Heart right ventricle (tissue), 16 donors: ENCODE measurements at regions not wholly inside any gene's neighbourhood (a gene's known extent, or its start where the extent isn't known, plus 50 kb on each side); places are given as distances from the start of the nearest gene placed in this dataset.

ENCODE experiments used
- ATAC-seq, 8 donors: fragments of 200-7000 bp; cut with Tn5 transposase; one replicate each; pipeline ENCODE4 v1.9.1; 2020; ENCODE audit warnings: mild to moderate bottlenecking in 8 of 8, moderate library complexity in 8 of 8, moderate number of reproducible peaks in 1 of 8
- DNase-seq, 2 donors: peaks; one replicate each; pipeline ENCODE4 v3.0.0-alpha.2; 2020
- H3K27ac ChIP-seq, 10 donors: fragments of 200-600 bp; sonication (generic) in 2 of 10; one replicate each; pipeline versions ENCODE4 v1.5.0 to v1.8.0; 2020 to 2022; ENCODE audit warnings: mild to moderate bottlenecking in 3 of 10
- H3K27me3 ChIP-seq, 7 donors: fragments of 200-600 bp; one replicate each; pipeline ENCODE4 v1.8.0; 2021 to 2022; ENCODE audit warnings: mild to moderate bottlenecking in 2 of 7
- H3K36me3 ChIP-seq, 9 donors: fragments of 200-600 bp; sonication (generic) in 1 of 9; one replicate each; pipeline versions ENCODE4 v1.5.0 to v1.8.0; 2020 to 2022; ENCODE audit warnings: mild to moderate bottlenecking in 2 of 9
- H3K4me1 ChIP-seq, 9 donors: fragments of 200-600 bp; sonication (generic) in 1 of 9; one replicate each; pipeline versions ENCODE4 v1.5.0 to v1.8.0; 2020 to 2022; ENCODE audit warnings: mild to moderate bottlenecking in 4 of 9
- H3K4me3 ChIP-seq, 10 donors: fragments of 200-600 bp; sonication (generic) in 2 of 10; one replicate each; pipeline versions ENCODE4 v1.5.0 to v1.8.0; 2020 to 2022; ENCODE audit warnings: mild to moderate bottlenecking in 7 of 10, moderate library complexity in 2 of 10
- H3K9me3 ChIP-seq, 11 donors: fragments of 200-600 bp in 10 of 11; sonication (generic) in 2 of 11; one replicate each; pipeline versions ENCODE4 v1.5.0 to v1.8.0; 2013 to 2022; ENCODE audit warnings: mild to moderate bottlenecking in 2 of 11, control low read depth in 1 of 11, moderate library complexity in 1 of 11
- CTCF ChIP-seq, 9 donors: fragments of 200-600 bp; sonication (generic) in 2 of 9; IDR thresholded peaks; one replicate each; pipeline versions ENCODE4 v1.5.0 to v1.8.0; 2021 to 2022; ENCODE audit warnings: antibody characterized with exemption in 9 of 9, mild to moderate bottlenecking in 5 of 9, moderate library complexity in 1 of 9
- WGBS, 2 donors: extraction: QIAGEN DNeasy Blood & Tissue Kit; methylation state at CpG; one replicate each; pipeline ENCODE4 v1.1.7; 2013; ENCODE audit warnings: inconsistent platforms in 1 of 2; 5-methylcytosine and 5-hydroxymethylcytosine counted together
- intact Hi-C, 10 donors: fragments of 100-400 bp; cut with DNase I; formaldehyde crosslinking; loops; one replicate each; pipeline versions ENCODE4 v1.11.1 to v1.14.2; 2022
- donor health status: Arrhythmogenic right ventricular cardiomyopathy.
- donor health status: ischemic (EF 13 %, LVEDD 7.1; RV severe dilation, severe dysfunction).
- donor health status: healthy with polysubstance abuse.
- donor health status: DM: no; HTN: yes; CAD: no.
- donor health status: DM: no; HTN: no; CAD: no.
- donor health status: ischemic (EF 25% LVEDD 6.9; RV normal size, moderate dysfunction).
- donor health status: ischemic (EF 25% LVEDD 5.7; RV mildly dilated, moderate dysfunction).
- donor health status: healthy.
- donor health status: DM: yes; HTN: yes; CAD: no.
- donor health status: Ischemic cardiomyopathy.
- donor health status: ischemic (EF 35%, LVEDD 5.7; RV mildly dilated, moderate dysfunction).
- donor health status: nonischemic (EF 11% LVEDD 7.7; RV severe dilation, severe dysfunction).
- donor health status: DM: yes; HTN: yes; CAD: no.
- donor health status: PGD.
- donor health status: ischemic (EF 29% LVEDD 5.4; RV normal size, mild dysfunction).
- donor health status: nonischemic (EF 23%, LVEDD 6.1; RV moderate dilation, normal function).

GRCh38 chr5:30337084-30337573, 856.4 kb upstream of the CDH6 start:
- ATAC-seq (no peak), DNase-seq (no peak)
- H3K4me3 ChIP-seq, result no peak overlapping the region
- peaks cover 0 to 21% (median 0%) of the 10 kb centered on the region in 11 donors for H3K9me3 ChIP-seq
- H3K36me3 ChIP-seq, result no peaks in the 10 kb centered on the region
- intact Hi-C loops, result loop anchor here in 1 of 10 donors (5.0 kb wide), 1 partner anchor 1270 kb away; no protein-coding TSS in a partner anchor
- no peak for TF ChIP-seq CTCF (IDR thresholded peaks at IDR 0.05)
- WGBS, 2 donors, result 84 to 92% methylated on average over 5 of the region's 5 CpGs
- no peak overlapping the region for H3K27ac ChIP-seq
- H3K27me3 ChIP-seq, result no peaks in the 10 kb centered on the region
- no peaks in the 10 kb centered on the region for H3K4me1 ChIP-seq

- ATAC-seq (no peak), DNase-seq (no peak)
- no peak overlapping the region for H3K27ac ChIP-seq
- peaks cover 0 to 21% (median 0%) of the 10 kb centered on the region in 11 donors for H3K9me3 ChIP-seq
- intact Hi-C loops, result no loop called here
- 83 to 92% methylated on average over 2 of the region's 2 CpGs for WGBS, 2 donors
- H3K4me3 ChIP-seq, result no peak overlapping the region
- H3K4me1 ChIP-seq, result no peaks in the 10 kb centered on the region
- no peak for TF ChIP-seq CTCF (IDR thresholded peaks at IDR 0.05)
- H3K27me3 ChIP-seq, result no peaks in the 10 kb centered on the region
- no peaks in the 10 kb centered on the region for H3K36me3 ChIP-seq
These were observed 862.0 kb upstream of the CDH6 start for GRCh38 chr5:30331534-30331933.

GRCh38 chr5:30325795-30326194, 867.7 kb upstream of the CDH6 start:
- Histone ChIP-seq H3K4me1 (no peaks in the 10 kb centered on the region), H3K27me3 (no peaks in the 10 kb centered on the region), H3K36me3 (no peaks in the 10 kb centered on the region), H3K9me3 (no peaks in the 10 kb centered on the region), H3K4me3 (no peak overlapping the region), H3K27ac (no peak overlapping the region)
- 93 to 100% methylated on average over 1 of the region's 1 CpG for WGBS, 2 donors
- no peak for TF ChIP-seq CTCF (IDR thresholded peaks at IDR 0.05)
- ATAC-seq (no peak), DNase-seq (no peak)
- intact Hi-C loops, result no loop called here

- Histone ChIP-seq H3K4me1 (no peaks in the 10 kb centered on the region), H3K9me3 (no peaks in the 10 kb centered on the region), H3K27me3 (no peaks in the 10 kb centered on the region), H3K36me3 (no peaks in the 10 kb centered on the region), H3K4me3 (no peak overlapping the region), H3K27ac (no peak overlapping the region)
- 35 to 36% methylated on average over 4 of the region's 4 CpGs for WGBS, 2 donors
- TF ChIP-seq CTCF (IDR thresholded peaks at IDR 0.05), result no peak
- ATAC-seq (no peak), DNase-seq (no peak)
- intact Hi-C loops, result no loop called here
These were observed 869.4 kb upstream of the CDH6 start for GRCh38 chr5:30324083-30324482.
